ENCODE measurements at regions not wholly inside any gene's neighbourhood (a gene's known extent, or its start where the extent isn't known, plus 50 kb on each side); places are given as distances from the start of the nearest gene placed in this dataset.

DNA sequence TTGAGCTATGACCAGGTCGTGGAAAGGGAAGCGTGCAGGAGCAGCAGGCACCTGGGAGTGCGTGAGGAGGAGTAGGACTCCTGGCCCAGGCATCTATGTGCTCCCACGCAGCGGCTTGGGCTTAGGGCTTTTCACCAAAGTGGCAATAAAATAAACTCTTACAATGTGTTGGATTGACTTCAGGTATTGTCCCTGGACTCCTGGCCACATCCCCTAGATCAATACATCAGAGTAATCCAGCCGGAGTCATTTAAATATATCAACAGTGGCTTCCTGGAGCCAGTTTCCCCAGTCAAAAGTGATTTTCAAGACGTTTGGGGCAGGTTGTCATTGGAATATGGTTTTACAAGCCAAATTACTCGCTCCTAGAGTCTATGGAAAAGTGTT, 344.4 kb downstream of the WDR11 start:
- in situ Hi-C loops (cut with MboI; ENCODE audit: low pct_unique_long_range_greater_than_20kb, low sequenced_read_pairs, unreplicated experiment): no loop called here
- TF ChIP-seq, protein P1, sequence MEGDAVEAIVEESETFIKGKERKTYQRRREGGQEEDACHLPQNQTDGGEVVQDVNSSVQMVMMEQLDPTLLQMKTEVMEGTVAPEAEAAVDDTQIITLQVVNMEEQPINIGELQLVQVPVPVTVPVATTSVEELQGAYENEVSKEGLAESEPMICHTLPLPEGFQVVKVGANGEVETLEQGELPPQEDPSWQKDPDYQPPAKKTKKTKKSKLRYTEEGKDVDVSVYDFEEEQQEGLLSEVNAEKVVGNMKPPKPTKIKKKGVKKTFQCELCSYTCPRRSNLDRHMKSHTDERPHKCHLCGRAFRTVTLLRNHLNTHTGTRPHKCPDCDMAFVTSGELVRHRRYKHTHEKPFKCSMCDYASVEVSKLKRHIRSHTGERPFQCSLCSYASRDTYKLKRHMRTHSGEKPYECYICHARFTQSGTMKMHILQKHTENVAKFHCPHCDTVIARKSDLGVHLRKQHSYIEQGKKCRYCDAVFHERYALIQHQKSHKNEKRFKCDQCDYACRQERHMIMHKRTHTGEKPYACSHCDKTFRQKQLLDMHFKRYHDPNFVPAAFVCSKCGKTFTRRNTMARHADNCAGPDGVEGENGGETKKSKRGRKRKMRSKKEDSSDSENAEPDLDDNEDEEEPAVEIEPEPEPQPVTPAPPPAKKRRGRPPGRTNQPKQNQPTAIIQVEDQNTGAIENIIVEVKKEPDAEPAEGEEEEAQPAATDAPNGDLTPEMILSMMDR (IDR thresholded peaks at IDR 0.05; ENCODE audit: extremely low read depth, insufficient read depth, missing control alignments): no peak

DNA sequence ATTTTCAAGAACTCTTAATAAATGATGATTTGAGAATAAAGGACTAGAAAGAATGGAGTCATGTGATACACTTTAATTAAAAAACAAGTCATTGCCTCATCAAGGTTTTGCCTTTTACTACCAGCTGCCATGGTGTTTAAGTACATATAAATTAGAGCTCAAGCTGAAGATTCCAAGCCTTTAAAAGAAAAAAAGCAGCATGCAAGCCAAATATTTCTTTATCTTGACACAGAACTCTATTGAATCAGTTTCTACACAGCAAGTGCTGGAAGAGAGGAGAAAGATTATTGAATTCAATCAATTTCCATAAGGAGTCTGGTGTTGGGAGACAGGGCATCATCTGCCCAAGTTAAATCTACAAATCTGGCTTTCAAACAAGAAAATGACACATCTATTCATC, 347.9 kb downstream of the WDR11 start:
- TF ChIP-seq, protein P1 (IDR thresholded peaks at IDR 0.05; ENCODE audit: extremely low read depth, insufficient read depth, missing control alignments): no peak
- no peak for DNase-seq (ENCODE audit: low spot score)
- in situ Hi-C loops (cut with MboI; ENCODE audit: low pct_unique_long_range_greater_than_20kb, low sequenced_read_pairs, unreplicated experiment): no loop called here

More for the DNA sequence above, 344.4 kb downstream of the WDR11 start:
- DNase-seq (ENCODE audit: low spot score): no peak

DNA sequence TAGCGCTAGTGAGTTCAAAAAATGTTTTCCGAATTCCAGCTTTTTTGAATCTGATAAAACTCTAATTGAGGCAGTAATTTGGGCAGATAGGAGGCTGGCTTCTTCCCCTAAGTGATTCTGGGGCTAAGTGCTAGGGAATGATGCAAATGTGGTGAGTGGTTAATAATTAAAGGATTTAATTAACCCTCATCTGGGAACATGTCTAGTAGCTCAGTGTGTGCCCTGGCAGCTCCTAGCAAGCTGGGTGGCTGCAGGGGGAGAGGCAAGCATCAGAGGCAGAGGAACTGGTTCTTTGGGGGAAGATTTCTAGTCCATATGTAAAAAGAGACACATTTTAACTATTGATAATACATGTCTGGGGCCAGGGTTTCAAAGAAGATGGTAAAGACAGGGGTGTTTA, 354.5 kb downstream of the WDR11 start:
- in situ Hi-C loops (cut with MboI; ENCODE audit: low pct_unique_long_range_greater_than_20kb, low sequenced_read_pairs, unreplicated experiment): no loop called here
- TF ChIP-seq, protein P1 (IDR thresholded peaks at IDR 0.05; ENCODE audit: extremely low read depth, insufficient read depth, missing control alignments): no peak
- no peak for DNase-seq (ENCODE audit: low spot score)

DNA sequence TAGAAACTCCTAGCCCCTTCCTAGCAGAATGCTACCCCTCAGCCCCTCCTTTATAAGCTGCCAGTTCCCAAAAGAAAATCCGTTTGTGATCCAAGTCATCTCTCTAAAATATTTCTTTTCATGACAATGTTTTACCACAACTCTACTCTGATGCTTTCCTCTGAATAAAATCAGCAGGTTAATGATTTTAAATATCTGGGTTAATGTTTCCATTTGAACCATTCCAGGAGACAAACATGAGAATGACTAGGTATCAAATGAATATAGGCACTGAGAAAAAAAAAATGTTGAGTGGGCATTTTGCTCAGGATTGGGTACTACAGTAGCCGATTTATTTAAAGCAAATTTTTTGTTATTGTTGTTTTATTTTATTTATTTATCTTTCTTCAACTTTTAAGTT, 360.3 kb downstream of the WDR11 start:
- TF ChIP-seq, protein P1 (IDR thresholded peaks at IDR 0.05; ENCODE audit: extremely low read depth, insufficient read depth, missing control alignments): no peak
- in situ Hi-C loops (cut with MboI; ENCODE audit: low pct_unique_long_range_greater_than_20kb, low sequenced_read_pairs, unreplicated experiment): no loop called here
- no peak for DNase-seq (ENCODE audit: low spot score)

DNA sequence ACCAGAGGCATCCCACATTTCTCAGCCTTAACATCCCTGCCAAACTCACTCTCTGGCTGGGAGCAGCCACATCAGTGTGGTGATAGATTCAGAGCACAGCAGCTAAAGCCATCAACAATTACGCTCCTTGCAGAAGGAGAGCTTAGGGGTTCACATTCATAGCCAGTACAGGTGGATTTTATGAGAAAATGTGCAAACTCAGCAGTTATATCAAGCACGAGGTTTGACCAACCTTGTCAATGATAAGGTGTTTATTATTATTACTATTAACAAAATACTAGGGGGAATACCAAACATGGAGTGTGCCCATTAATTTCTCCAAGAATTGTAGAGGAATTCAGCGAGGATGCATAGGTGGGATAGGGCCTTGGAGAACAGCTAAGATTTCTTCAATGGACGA, 362.3 kb downstream of the WDR11 start:
- TF ChIP-seq, protein P1 (IDR thresholded peaks at IDR 0.05; ENCODE audit: extremely low read depth, insufficient read depth, missing control alignments): no peak
- in situ Hi-C loops (cut with MboI; ENCODE audit: low pct_unique_long_range_greater_than_20kb, low sequenced_read_pairs, unreplicated experiment): no loop called here
- DNase-seq (ENCODE audit: low spot score): no peak

DNA sequence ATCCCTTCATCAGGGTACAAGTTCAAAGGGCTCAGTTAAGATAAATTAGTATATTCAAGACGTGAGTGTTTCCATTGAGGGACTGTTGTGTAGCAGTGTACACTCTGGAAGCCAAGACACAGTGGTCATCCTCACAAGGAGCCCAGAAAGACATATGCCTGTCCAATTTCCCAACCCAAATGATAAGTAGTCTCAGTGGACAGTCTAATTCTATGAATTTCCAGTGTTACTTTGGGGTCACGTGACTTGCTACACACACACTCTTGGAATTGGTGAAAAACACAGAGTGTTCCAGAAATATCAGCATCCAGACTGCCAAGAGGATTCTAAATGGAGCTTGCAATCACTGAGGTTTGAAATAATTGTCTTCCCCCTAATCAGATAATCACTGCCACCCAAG, 365.1 kb downstream of the WDR11 start:
- TF ChIP-seq, protein P1 (IDR thresholded peaks at IDR 0.05; ENCODE audit: extremely low read depth, insufficient read depth, missing control alignments): no peak
- in situ Hi-C loops (cut with MboI; ENCODE audit: low pct_unique_long_range_greater_than_20kb, low sequenced_read_pairs, unreplicated experiment): no loop called here
- DNase-seq (ENCODE audit: low spot score): no peak

DNA sequence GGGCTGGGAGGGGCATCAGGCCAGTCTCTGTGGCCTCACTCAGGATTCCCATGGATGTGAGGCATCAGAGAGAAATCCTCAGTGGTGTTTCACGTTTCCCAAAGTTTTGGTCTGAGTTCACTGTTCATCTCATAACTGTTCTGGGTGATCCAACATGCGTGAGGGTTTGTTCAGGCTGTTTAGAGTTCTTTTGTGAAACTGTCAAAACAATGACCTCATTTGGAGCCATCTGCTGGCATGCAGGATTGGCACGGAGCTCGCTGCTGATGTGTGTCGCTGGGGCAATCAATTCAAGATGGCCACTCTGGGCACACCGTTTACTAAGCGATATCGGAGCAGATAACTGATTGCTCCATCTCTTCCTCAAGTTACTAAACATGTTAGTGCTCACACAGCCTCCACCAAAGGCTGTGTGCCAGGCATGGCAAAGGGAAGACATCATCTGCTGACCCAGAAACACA, 365.6 kb downstream of the WDR11 start:
- DNase-seq (ENCODE audit: low spot score): no peak
- in situ Hi-C loops (cut with MboI; ENCODE audit: low pct_unique_long_range_greater_than_20kb, low sequenced_read_pairs, unreplicated experiment): no loop called here
- TF ChIP-seq, protein P1 (IDR thresholded peaks at IDR 0.05; ENCODE audit: extremely low read depth, insufficient read depth, missing control alignments): no peak
